ENCODE measurements at regions not wholly inside any gene's neighbourhood (a gene's known extent, or its start where the extent isn't known, plus 50 kb on each side); places are given as distances from the start of the nearest gene placed in this dataset.
A peak's percentile ranks its signal among the peaks of the same experiment; 100 is the strongest.

DNA sequence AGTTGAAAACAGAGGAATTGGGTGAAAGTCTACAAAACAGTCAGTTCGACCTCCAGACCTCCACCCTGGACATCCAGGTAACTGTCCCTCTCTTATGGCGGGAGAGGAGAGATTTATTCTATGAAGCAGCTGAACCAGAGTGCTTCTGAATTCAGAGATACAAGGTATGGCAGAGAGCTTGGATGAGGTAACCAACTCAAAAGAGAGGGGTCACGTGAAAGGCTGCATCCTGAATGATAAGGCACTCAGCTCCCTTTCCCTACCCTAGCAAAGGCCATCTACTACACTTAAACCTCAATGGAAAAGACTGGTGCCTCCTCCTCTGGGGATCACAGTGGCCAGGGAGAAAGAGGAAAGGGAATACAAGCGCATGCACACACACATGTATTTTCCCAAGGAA, 88.4 kb upstream of the KCNA3 start:
- DNase-seq: no peak

DNA sequence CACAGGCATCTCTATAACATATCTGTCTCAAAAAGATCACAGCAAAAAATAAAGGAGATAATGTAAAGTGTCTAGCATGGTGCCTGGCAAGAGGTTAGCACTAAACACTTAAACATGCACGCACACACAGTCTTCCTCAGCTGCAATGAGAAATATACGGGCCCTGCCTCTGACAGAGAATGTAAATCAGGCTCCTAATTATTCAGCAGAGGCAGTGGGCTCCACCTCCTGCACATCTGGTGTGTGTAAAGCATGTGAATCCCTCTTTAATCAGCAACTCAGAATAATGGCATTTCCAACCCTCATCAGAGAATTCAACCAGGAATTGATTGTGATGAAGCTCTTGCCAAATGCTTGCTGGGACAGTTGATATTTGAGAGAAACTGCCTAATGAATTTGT, 85.6 kb upstream of the KCNA3 start:
- DNase-seq: no peak

- DNase-seq: no peak
Measured at GRCh38 chr1:110756506-110756905, 81.8 kb upstream of the KCNA3 start.

DNA sequence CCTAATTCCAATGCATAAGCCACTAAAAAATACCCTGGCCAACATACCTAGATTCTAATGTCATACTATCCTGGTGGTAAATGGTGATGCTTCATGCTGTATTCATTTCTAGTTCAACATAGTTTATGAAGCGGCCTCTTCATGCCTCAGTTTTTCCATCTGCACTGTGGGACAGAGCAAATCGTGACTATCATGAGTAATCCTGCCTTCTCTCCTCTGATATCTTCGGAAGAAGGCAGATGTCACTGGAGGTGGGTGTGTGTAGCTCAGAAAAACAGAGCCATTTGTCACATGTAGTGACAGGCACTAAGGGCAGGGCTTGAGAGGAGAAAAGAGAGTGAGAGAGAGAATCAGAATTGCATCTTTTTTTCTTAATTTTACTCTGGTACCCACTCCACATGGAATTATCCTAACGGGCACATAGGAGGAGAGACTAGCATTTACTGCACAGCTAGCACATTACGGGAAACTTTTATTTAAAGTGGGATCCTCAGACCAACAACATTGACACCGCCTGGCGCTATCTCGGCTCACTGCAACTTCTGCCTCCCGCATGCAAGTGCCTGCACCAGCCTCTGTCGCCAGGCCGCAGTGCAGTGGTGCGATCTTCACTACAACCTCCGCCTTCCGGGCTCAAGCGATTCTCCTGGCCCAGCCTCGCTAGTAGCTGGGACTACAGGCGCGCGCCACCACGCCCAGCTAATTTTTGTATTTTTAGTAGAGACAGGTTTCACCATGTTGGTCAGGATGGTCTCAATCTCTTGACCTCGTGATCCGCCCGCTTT, 78.4 kb upstream of the KCNA3 start:
- DNase-seq: no peak

DNA sequence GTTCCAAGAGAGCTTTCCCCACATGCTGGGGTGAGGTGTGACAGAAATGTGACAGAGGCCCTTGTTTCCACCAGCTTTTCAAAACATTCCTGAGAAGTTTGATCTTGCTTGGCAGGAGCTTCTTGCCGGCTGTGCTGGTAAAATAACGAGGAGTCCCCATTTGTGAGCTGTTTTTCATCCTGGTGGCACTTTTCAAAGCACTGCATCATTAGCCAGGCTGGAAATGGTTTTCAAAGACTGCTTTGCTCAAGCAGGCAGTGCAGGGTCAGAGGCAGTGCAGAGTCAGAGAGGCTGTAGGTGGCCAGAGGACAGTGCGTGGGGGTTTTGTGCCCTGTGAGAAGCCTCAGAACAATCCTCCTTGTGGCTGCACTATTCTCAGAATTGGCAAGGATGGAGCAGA, 75.8 kb upstream of the KCNA3 start:
- DNase-seq: no peak

DNA sequence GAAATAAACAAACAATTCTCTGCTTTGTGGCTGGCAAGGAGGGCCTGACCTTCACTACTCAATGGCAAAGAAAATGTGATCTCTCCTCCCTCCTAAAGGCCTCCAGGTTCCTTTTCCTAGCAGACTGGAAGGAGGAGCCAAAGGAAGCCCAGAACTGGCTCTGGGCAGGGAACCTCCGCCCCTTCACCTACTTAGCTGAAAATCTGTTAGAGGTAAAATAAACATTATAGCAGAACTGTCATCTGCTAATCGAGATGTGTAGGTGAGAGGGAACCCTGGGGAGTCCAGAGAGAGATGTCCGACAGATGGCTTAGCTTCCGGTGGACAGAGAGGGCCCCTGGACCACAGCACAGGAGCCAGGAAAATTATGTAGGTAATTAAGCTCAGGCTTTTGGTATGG, 75.2 kb upstream of the KCNA3 start:
- DNase-seq: no peak

DNA sequence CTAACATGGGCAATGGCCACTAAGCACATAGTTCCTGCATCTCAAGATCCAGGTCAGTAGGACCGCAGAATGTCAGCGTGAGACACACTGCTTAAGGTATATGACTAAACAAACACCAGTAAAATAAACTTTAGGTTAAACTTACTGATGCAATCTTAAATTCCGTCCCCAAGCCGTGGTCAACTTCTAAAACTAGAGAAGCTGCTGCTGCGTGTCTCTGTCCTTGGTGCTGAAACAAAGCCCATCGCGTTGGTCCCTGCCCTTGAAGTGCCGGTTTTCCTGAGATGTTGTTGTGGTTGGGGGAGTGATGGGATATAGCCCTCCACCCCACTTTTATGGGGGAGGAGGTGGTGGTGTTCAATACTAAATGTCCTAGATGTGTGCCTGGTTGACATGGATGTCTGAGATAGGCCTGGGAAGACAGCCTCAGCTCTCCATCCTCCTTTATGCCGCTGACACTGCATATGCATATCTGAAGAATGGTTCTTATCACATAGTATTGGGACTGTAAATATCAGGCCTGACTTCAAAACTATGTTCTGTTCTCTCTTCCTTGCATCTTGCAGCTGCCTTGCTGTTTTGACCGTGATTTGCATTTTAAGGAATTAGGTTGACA, 72.0 kb upstream of the KCNA3 start:
- peak; percentile 48 for DNase-seq

GRCh38 chr1:110743397-110743796, 68.7 kb upstream of the KCNA3 start:
- DNase-seq: no peak

- DNase-seq: no peak
Measured at GRCh38 chr1:110736900-110737605, 62.3 kb upstream of the KCNA3 start.

GRCh38 chr1:110734133-110734680, 59.5 kb upstream of the KCNA3 start:
- no peak for DNase-seq

- DNase-seq: no peak
Measured at GRCh38 chr1:110731529-110731928, 56.8 kb upstream of the KCNA3 start.

DNA sequence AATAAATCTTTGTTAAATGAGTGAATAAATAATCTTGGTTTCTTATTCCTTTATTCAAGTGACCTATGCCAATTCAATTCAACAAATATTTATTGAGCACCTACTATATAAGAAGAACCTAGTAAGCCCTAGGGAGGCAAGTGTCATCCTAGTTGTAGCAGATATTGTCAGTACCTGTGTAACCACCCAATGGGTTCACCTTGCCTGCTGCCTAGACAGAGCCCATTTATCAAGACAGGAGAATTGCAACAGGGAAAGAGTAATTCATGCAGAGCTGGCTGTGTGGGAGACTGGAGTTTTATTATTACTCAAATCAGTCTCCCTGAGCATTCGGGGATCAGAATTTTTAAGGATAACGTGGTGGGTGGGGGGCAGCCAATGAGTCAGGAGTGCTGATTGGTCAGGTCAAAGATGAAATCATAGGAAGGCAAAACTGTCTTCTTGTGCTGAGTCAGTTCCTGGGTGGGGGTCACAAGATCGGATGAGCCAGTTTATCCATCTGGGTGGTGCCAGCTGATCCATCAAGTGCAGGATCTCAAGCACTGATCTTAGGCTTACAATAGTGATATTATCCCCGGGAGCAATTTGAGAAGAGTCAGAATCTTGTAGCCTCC, 53.8 kb upstream of the KCNA3 start:
- no peak for DNase-seq

DNA sequence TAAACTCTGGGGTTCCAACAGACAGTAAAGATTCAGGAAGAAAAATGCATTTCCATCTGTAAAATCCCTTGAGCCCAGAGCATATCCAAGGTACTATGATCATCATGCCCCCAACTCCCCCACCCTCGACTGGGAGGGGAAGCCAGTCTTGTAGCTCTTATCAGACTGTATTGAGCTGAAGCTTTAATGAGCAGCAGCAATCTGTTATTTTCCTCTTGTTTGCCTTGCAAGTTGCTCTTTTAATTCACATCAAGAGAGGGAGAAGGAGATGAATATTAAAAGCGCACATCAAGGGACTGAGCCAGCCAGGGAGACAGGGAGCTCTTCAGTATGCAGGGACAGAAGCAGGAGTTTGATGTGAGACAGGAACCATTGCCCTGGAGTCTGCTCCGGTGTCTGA, 52.5 kb upstream of the KCNA3 start:
- DNase-seq: no peak

- no peak for DNase-seq
Measured at GRCh38 chr1:110726755-110727154, 52.0 kb upstream of the KCNA3 start.
